ENCODE measurements at regions not wholly inside any gene's neighbourhood (a gene's known extent, or its start where the extent isn't known, plus 50 kb on each side); places are given as distances from the start of the nearest gene placed in this dataset.

GRCh38 chr5:27571681-27572080 is 533.3 kb upstream of the CDH9 start:
- TF ChIP-seq ZNF8 (CRISPR knock-in tag; IDR thresholded peaks at IDR 0.05) (no peak), POU6F1 (CRISPR knock-in tag; IDR thresholded peaks at IDR 0.05; ENCODE audit: borderline replicate concordance, low read depth) (no peak), TSHZ2 (CRISPR knock-in tag; IDR thresholded peaks at IDR 0.05) (no peak), PPARA (CRISPR knock-in tag; IDR thresholded peaks at IDR 0.05; ENCODE audit: borderline replicate concordance) (no peak), SNAI2 (CRISPR knock-in tag; IDR thresholded peaks at IDR 0.05) (no peak), CSDC2 (CRISPR knock-in tag; IDR thresholded peaks at IDR 0.05) (no peak), ESRRG (CRISPR knock-in tag; IDR thresholded peaks at IDR 0.05) (no peak), ARNTL (CRISPR knock-in tag; IDR thresholded peaks at IDR 0.05; ENCODE audit: borderline replicate concordance, low read depth) (no peak), ZFP30 (CRISPR knock-in tag; IDR thresholded peaks at IDR 0.05) (no peak), CSRNP3 (CRISPR knock-in tag; IDR thresholded peaks at IDR 0.05) (no peak)
- ATAC-seq, result no peak

- no peak for ATAC-seq
- TF ChIP-seq ZNF8 (CRISPR knock-in tag; IDR thresholded peaks at IDR 0.05) (no peak), BACH2 (CRISPR knock-in tag; IDR thresholded peaks at IDR 0.05; ENCODE audit: borderline replicate concordance) (no peak), ISL1 (CRISPR knock-in tag; IDR thresholded peaks at IDR 0.05) (no peak), TCF4 (CRISPR knock-in tag; IDR thresholded peaks at IDR 0.05; ENCODE audit: borderline replicate concordance) (no peak), CSDC2 (CRISPR knock-in tag; IDR thresholded peaks at IDR 0.05) (no peak), CSRNP3 (CRISPR knock-in tag; IDR thresholded peaks at IDR 0.05) (no peak), ESRRG (CRISPR knock-in tag; IDR thresholded peaks at IDR 0.05) (no peak), ZNF70 (CRISPR knock-in tag; IDR thresholded peaks at IDR 0.05) (no peak), POU6F1 (CRISPR knock-in tag; IDR thresholded peaks at IDR 0.05; ENCODE audit: borderline replicate concordance, low read depth) (no peak), TOX (CRISPR knock-in tag; IDR thresholded peaks at IDR 0.05; ENCODE audit: borderline replicate concordance) (no peak), TSHZ2 (CRISPR knock-in tag; IDR thresholded peaks at IDR 0.05) (no peak)
These were observed 530.4 kb upstream of the CDH9 start for GRCh38 chr5:27568811-27569210.

GRCh38 chr5:27561408-27561807 is 523.0 kb upstream of the CDH9 start:
- ATAC-seq, result no peak
- TF ChIP-seq TSHZ2 (CRISPR knock-in tag; IDR thresholded peaks at IDR 0.05), result no peak
- no peak for TF ChIP-seq ZNF70 (CRISPR knock-in tag; IDR thresholded peaks at IDR 0.05)
- TF ChIP-seq CREB5 (CRISPR knock-in tag; IDR thresholded peaks at IDR 0.05; ENCODE audit: low read depth), result no peak
- TF ChIP-seq ZC3H10 (CRISPR knock-in tag; IDR thresholded peaks at IDR 0.05), result no peak
- TF ChIP-seq CSDC2 (CRISPR knock-in tag; IDR thresholded peaks at IDR 0.05), result no peak
- no peak for TF ChIP-seq TCF4 (CRISPR knock-in tag; IDR thresholded peaks at IDR 0.05; ENCODE audit: borderline replicate concordance)
- TF ChIP-seq ZNF565 (CRISPR knock-in tag; conservative IDR thresholded peaks at IDR 0.05; ENCODE audit: low read depth), result no peak
- no peak for TF ChIP-seq ESRRG (CRISPR knock-in tag; IDR thresholded peaks at IDR 0.05)
- TF ChIP-seq ZFP3 (CRISPR knock-in tag; IDR thresholded peaks at IDR 0.05), result no peak

All from SK-N-SH treated with all-trans-retinoic acid at 6 μM for 48 hours (cell line).